Endothelial cell of umbilical vein (primary cell): ENCODE measurements at regions not wholly inside any gene's neighbourhood (a gene's known extent, or its start where the extent isn't known, plus 50 kb on each side); places are given as distances from the start of the nearest gene placed in this dataset.

Experiments
- BruUV-seq: library from RNA; stranded (reverse); fragments of 400-500 nt; replicated peaks from 2 replicates; lab custom pipeline; 2021; lab: Mats Ljungman, UMichigan
- CTCF ChIA-PET: fragments of 300-600, 350-600 bp; sonication (Branson Sonifier 250); formaldehyde crosslinking; loops from one replicate; lab custom pipeline; 2021; ENCODE audit warnings: antibody characterized with exemption, inconsistent platforms; lab: Charles Lee
- POLR2A ChIA-PET: fragments of 300-600, 350-600 bp; sonication (Branson Sonifier 250); formaldehyde crosslinking; loops from one replicate; lab custom pipeline; 2021; ENCODE audit warnings: antibody characterized with exemption, inconsistent platforms; lab: Charles Lee
- DNase-seq: peaks from one replicate; pipeline ENCODE4 v3.0.0-alpha.2; 2011; ENCODE audit warnings: low read depth, low spot score
- FAIRE-seq: peaks from 2 replicates; lab custom pipeline; 2011; peaks lifted over from hg19 to GRCh38; lab: Jason Lieb, UNC
- H2AFZ ChIP-seq: 2 replicates; pipeline ENCODE4 v1.6.0; 2012; ENCODE audit warnings: low read depth, low read length, control low read depth, inconsistent platforms
- H3K27ac ChIP-seq: 2 replicates; pipeline ENCODE4 v1.5.1; 2011; ENCODE audit warnings: low read depth, mild to moderate bottlenecking, control low read depth, low read length, moderate library complexity; ENCODE audit not compliant: insufficient read depth
- H3K27me3 ChIP-seq, 2 experiments: 2 replicates each; pipeline versions ENCODE4 v1.6.0 to v1.6.1; 2011; ENCODE audit warnings: low read length in 2 of 2, mixed read lengths in 1 of 2; ENCODE audit not compliant: control insufficient read depth in 2 of 2, insufficient read depth in 2 of 2
- H3K36me3 ChIP-seq, 2 experiments: 2 replicates in 1 of 2; 3 replicates in 1 of 2; pipeline ENCODE4 v1.5.1; 2011; ENCODE audit warnings: low read length in 2 of 2, mild to moderate bottlenecking in 1 of 2, moderate library complexity in 1 of 2; ENCODE audit not compliant: control insufficient read depth in 2 of 2, insufficient read depth in 2 of 2; ENCODE audit errors: extremely low read depth in 1 of 2
- H3K4me1 ChIP-seq: 3 replicates; pipeline ENCODE4 v1.5.1; 2011; ENCODE audit warnings: mild to moderate bottlenecking, low read length; ENCODE audit not compliant: control insufficient read depth, insufficient read depth; ENCODE audit errors: extremely low read depth
- H3K4me2 ChIP-seq: 2 replicates; pipeline ENCODE4 v1.6.1; 2011; ENCODE audit warnings: low read length, control low read depth, mixed read lengths; ENCODE audit not compliant: insufficient read depth
- H3K4me3 ChIP-seq, 3 experiments: fragments of 200-600 bp in 1 of 3; sonication (generic), shearing (Covaris generic) in 1 of 3; replicated peaks in 1 of 3; 2 replicates each; pipeline ENCODE4 v1.5.1; 2011 to 2016; ENCODE audit warnings: control low read depth in 3 of 3, low read length in 3 of 3, mild to moderate bottlenecking in 2 of 3, inconsistent platforms in 1 of 3, low read depth in 1 of 3, moderate library complexity in 1 of 3; ENCODE audit not compliant: insufficient read depth in 1 of 3
- H3K79me2 ChIP-seq: 2 replicates; pipeline ENCODE4 v1.6.0; 2012; ENCODE audit warnings: low read length, inconsistent platforms; ENCODE audit not compliant: control insufficient read depth, insufficient read depth
- H3K9ac ChIP-seq: replicated peaks from 2 replicates; pipeline ENCODE3; 2011; ENCODE audit warnings: low read length, control low read depth; ENCODE audit not compliant: insufficient read depth; ENCODE audit errors: extremely low read depth
- H3K9me1 ChIP-seq: replicated peaks from 3 replicates; pipeline ENCODE4 v1.6.0; 2011; ENCODE audit warnings: mild to moderate bottlenecking, low read length; ENCODE audit not compliant: control insufficient read depth, insufficient read depth; ENCODE audit errors: extremely low read depth
- H3K9me3 ChIP-seq: replicated peaks from 2 replicates; pipeline ENCODE4 v1.5.1; 2012; ENCODE audit warnings: low read length, inconsistent platforms; ENCODE audit not compliant: control insufficient read depth, insufficient read depth
- H4K20me1 ChIP-seq: replicated peaks from 2 replicates; pipeline ENCODE3; 2011; ENCODE audit warnings: mild to moderate bottlenecking, low read length; ENCODE audit not compliant: control insufficient read depth, insufficient read depth; ENCODE audit errors: extremely low read depth
- EZH2 ChIP-seq: IDR thresholded peaks from 2 replicates; pipeline ENCODE4 v1.6.1; 2012; ENCODE audit warnings: borderline replicate concordance, low read depth, mild to moderate bottlenecking, moderate library complexity, low read length, inconsistent platforms; ENCODE audit not compliant: severe bottlenecking
- FOS ChIP-seq: IDR thresholded peaks from 2 replicates; pipeline ENCODE4 v1.6.1; 2011; ENCODE audit warnings: mild to moderate bottlenecking, low read length, moderate library complexity, borderline replicate concordance; ENCODE audit not compliant: insufficient read depth
- GATA2 ChIP-seq: IDR thresholded peaks from 2 replicates; pipeline ENCODE4 v1.7.0; 2011; ENCODE audit warnings: low read depth, mild to moderate bottlenecking, moderate library complexity, mixed read lengths, low read length; ENCODE audit not compliant: insufficient read length, insufficient read depth
- MYC ChIP-seq: IDR thresholded peaks from one replicate; pipeline ENCODE4 v1.6.1; 2011; ENCODE audit warnings: mild to moderate bottlenecking, low read depth, low read length
- POLR2A ChIP-seq: IDR thresholded peaks from 2 replicates; pipeline ENCODE4 v1.6.1; 2012; ENCODE audit warnings: low read depth, mild to moderate bottlenecking, control low read depth, low read length
- POLR2AphosphoS5 ChIP-seq: IDR thresholded peaks from 2 replicates; pipeline ENCODE4 v1.6.1; 2012; ENCODE audit warnings: low read depth, mild to moderate bottlenecking, control low read depth, low read length, moderate library complexity; ENCODE audit not compliant: insufficient read depth
- dilution Hi-C: fragments of 300-500 bp; cut with MboI; formaldehyde crosslinking; loops from one replicate; pipeline ENCODE4 v1.15.0; 2019; ENCODE audit warnings: low sequenced_read_pairs; ENCODE audit not compliant: extremely low pct_ligation_motif_present
- intact Hi-C: fragments of 100-400 bp; cut with micrococcal nuclease; formaldehyde crosslinking; loops from one replicate; pipeline ENCODE4 v1.10.0; 2022
- TF ChIP-seq, protein P1 (sequence below): IDR thresholded peaks from 2 replicates; pipeline ENCODE4 v1.6.1; 2011; ENCODE audit not compliant: insufficient read depth, insufficient read length
- TF ChIP-seq, protein P2 (sequence below), 2 donors: IDR thresholded peaks; 1 replicate in 1 of 2; 2 replicates in 1 of 2; pipeline ENCODE4 v1.5.1; 2011; ENCODE audit warnings: low read length in 2 of 2, mild to moderate bottlenecking in 2 of 2, moderate library complexity in 2 of 2, control low read depth in 1 of 2, inconsistent platforms in 1 of 2, low read depth in 1 of 2; ENCODE audit not compliant: insufficient read depth in 1 of 2; ENCODE audit errors: extremely low read depth in 1 of 2

DNA sequence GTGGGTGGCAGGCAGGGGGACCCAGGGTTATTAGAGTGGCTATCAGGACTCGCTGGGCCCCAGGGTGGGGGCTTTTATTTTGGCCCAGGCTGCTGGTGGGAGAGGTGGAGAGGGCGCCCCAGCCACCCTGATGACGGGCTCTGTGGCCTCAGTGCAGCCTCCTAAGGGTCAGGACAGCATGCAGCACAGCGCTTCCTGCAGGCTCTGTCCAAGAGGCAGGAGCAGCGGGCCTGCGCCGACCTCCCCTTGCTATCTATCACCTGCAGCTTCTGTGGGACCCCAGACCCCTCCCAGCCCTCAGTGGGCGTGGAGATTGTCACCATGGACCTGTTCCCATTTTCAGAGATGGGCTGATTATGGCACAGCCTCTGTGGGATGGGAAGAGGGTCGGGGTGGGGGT is 54.3 kb upstream of the PPARA start:
- Histone ChIP-seq H4K20me1 (no peaks in the 10 kb centered on the region), H3K4me1 (no peaks in the 10 kb centered on the region), H3K36me3 (peaks cover 19 to 58% of the 10 kb centered on the region in 2 experiments), H3K27me3 (no peaks in the 10 kb centered on the region), H3K9me3 (no peaks in the 10 kb centered on the region), H3K9ac (no peak overlapping the region), H2AFZ (no peak overlapping the region), H3K4me2 (no peak overlapping the region), H3K9me1 (no peaks in the 10 kb centered on the region), H3K4me3 (no peak overlapping the region), H3K27ac (no peak overlapping the region), H3K79me2 (peaks cover 83% of the 10 kb centered on the region)
- no TSS peak for BruUV-seq
- dilution Hi-C loops, result no loop called here
- DNase-seq (no peak), FAIRE-seq (no peak)
- ChIA-PET POLR2A (no interaction called here), CTCF (interaction anchor here (1.8 kb wide), 1 partner anchor 89 kb away, joined by 7 read pairs; no protein-coding TSS in a partner anchor)
- TF ChIP-seq, protein P1, sequence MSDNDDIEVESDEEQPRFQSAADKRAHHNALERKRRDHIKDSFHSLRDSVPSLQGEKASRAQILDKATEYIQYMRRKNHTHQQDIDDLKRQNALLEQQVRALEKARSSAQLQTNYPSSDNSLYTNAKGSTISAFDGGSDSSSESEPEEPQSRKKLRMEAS, result no peak
- no peak for TF ChIP-seq GATA2
- TF ChIP-seq FOS, result no peak
- TF ChIP-seq EZH2, result no peak
- intact Hi-C loops, result no loop called here

DNA sequence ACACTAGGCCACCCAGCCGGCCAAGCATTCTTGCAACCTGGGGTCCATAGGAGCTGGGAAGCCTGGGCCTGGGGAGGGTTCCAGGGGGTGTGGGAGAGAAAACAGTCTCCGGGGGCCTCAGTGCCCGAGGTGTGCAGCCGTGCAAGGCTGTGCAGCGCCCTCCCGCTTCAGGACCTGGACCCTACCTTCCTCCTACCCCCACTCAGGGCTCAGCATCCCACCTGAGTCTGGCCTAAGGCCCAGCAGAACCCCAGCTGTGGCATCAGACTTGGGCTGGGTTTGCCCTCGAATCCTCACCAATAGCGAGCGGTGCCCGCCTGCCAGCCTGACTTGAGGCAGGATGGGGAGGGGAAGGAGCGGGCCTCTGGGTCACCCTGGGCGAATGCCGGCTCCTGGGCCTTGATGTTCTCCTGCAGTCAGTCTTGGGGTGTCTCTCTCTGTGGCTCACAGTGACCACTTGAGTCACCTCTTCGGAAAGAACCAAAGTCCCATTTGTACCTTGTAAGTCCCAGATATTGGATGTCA is 53.6 kb upstream of the PPARA start:
- Histone ChIP-seq H4K20me1 (no peaks in the 10 kb centered on the region), H2AFZ (no peak overlapping the region), H3K36me3 (peaks cover 16 to 53% of the 10 kb centered on the region in 2 experiments), H3K4me3 (no peak overlapping the region), H3K4me1 (no peaks in the 10 kb centered on the region), H3K9me3 (no peaks in the 10 kb centered on the region), H3K27ac (no peak overlapping the region), H3K9me1 (no peaks in the 10 kb centered on the region), H3K4me2 (no peak overlapping the region), H3K79me2 (peaks cover 79% of the 10 kb centered on the region), H3K9ac (no peak overlapping the region), H3K27me3 (no peaks in the 10 kb centered on the region)
- POLR2A ChIA-PET, result no interaction called here
- dilution Hi-C loops, result no loop called here
- DNase-seq (no peak), FAIRE-seq (no peak)
- BruUV-seq, result no TSS peak
- no peak for TF ChIP-seq POLR2A
- TF ChIP-seq MYC, result no peak
- TF ChIP-seq POLR2AphosphoS5, result no peak
- no peak for TF ChIP-seq GATA2
- TF ChIP-seq FOS, result no peak
- TF ChIP-seq, protein P1, result no peak
- no peak for TF ChIP-seq EZH2
- TF ChIP-seq, protein P2, sequence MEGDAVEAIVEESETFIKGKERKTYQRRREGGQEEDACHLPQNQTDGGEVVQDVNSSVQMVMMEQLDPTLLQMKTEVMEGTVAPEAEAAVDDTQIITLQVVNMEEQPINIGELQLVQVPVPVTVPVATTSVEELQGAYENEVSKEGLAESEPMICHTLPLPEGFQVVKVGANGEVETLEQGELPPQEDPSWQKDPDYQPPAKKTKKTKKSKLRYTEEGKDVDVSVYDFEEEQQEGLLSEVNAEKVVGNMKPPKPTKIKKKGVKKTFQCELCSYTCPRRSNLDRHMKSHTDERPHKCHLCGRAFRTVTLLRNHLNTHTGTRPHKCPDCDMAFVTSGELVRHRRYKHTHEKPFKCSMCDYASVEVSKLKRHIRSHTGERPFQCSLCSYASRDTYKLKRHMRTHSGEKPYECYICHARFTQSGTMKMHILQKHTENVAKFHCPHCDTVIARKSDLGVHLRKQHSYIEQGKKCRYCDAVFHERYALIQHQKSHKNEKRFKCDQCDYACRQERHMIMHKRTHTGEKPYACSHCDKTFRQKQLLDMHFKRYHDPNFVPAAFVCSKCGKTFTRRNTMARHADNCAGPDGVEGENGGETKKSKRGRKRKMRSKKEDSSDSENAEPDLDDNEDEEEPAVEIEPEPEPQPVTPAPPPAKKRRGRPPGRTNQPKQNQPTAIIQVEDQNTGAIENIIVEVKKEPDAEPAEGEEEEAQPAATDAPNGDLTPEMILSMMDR (IDR thresholded peaks at IDR 0.05; ENCODE audit: extremely low read depth in 1 of 2, insufficient read depth in 1 of 2, low read depth in 1 of 2, low read length in 2 of 2), result no peak
- CTCF ChIA-PET, result interaction anchor here (0.9 to 1.8 kb wide), 3 partner anchors 20 to 95 kb away, joined by 3 to 7 read pairs (median 3); no protein-coding TSS in a partner anchor
- intact Hi-C loops, result no loop called here
